Hepatocyte (in vitro differentiated cells): ENCODE measurements at regions not wholly inside any gene's neighbourhood (a gene's known extent, or its start where the extent isn't known, plus 50 kb on each side); places are given as distances from the start of the nearest gene placed in this dataset.

ENCODE experiments used
- DNase-seq: peaks from one replicate; pipeline ENCODE4 v3.0.0-alpha.2; 2016; ENCODE audit warnings: low spot score
- H2AFZ ChIP-seq: fragments of 200-600 bp; sonication (generic); 2 replicates; pipeline ENCODE4 v1.6.0; 2016; ENCODE audit warnings: antibody characterized with exemption, mild to moderate bottlenecking
- H3K27ac ChIP-seq: fragments of 200-600 bp; sonication (generic); 2 replicates; pipeline ENCODE4 v1.5.1; 2016; ENCODE audit warnings: mild to moderate bottlenecking
- H3K27me3 ChIP-seq: fragments of 200-600 bp; sonication (generic); 2 replicates; pipeline ENCODE4 v1.6.1; 2016
- H3K36me3 ChIP-seq: fragments of 200-600 bp; sonication (generic); replicated peaks from 2 replicates; pipeline ENCODE4 v1.5.1; 2016; ENCODE audit warnings: low read depth; ENCODE audit not compliant: insufficient read depth
- H3K4me1 ChIP-seq: fragments of 200-600 bp; sonication (generic); 2 replicates; pipeline ENCODE4 v1.5.1; 2016; ENCODE audit warnings: mild to moderate bottlenecking, moderate library complexity; ENCODE audit not compliant: insufficient read depth
- H3K4me2 ChIP-seq: fragments of 200-600 bp; sonication (generic); 2 replicates; pipeline ENCODE4 v1.6.0; 2016
- H3K4me3 ChIP-seq: fragments of 200-600 bp; sonication (generic); 2 replicates; pipeline ENCODE4 v1.5.1; 2016; ENCODE audit warnings: mild to moderate bottlenecking
- H3K79me2 ChIP-seq: fragments of 200-600 bp; sonication (generic); 2 replicates; pipeline ENCODE4 v1.6.0; 2017; ENCODE audit warnings: mild to moderate bottlenecking
- H3K9me2 ChIP-seq: fragments of 200-600 bp; sonication (generic); replicated peaks from 2 replicates; pipeline ENCODE4 v1.6.0; 2017; ENCODE audit warnings: mild to moderate bottlenecking; ENCODE audit not compliant: insufficient read depth
- H3K9me3 ChIP-seq: fragments of 200-600 bp; sonication (generic); 2 replicates; pipeline ENCODE4 v1.5.1; 2016; ENCODE audit warnings: low read depth, mild to moderate bottlenecking
- H4K20me1 ChIP-seq: fragments of 200-600 bp; sonication (generic); 2 replicates; pipeline ENCODE4 v1.6.0; 2016; ENCODE audit warnings: mild to moderate bottlenecking; ENCODE audit not compliant: insufficient read depth, poor library complexity, severe bottlenecking
- CTCF ChIP-seq: fragments of 200-600 bp; sonication (generic); IDR thresholded peaks from 2 replicates; pipeline ENCODE4 v1.5.1; 2016; ENCODE audit warnings: antibody characterized with exemption, mild to moderate bottlenecking; ENCODE audit not compliant: poor library complexity
- EZH2 ChIP-seq: fragments of 200-600 bp; sonication (generic); IDR thresholded peaks from 2 replicates; pipeline ENCODE4 v1.6.1; 2016; ENCODE audit warnings: antibody characterized with exemption, mild to moderate bottlenecking, borderline replicate concordance
- EZH2phosphoT487 ChIP-seq: fragments of 200-600 bp; sonication (generic); IDR thresholded peaks from one replicate; pipeline ENCODE4 v1.6.1; 2018; ENCODE audit warnings: antibody characterized with exemption, mild to moderate bottlenecking, low read depth, moderate library complexity; ENCODE audit not compliant: unreplicated experiment, severe bottlenecking
- WGBS: methylation state at CpG from one replicate; pipeline ENCODE4 v1.1.6; 2016; ENCODE audit warnings: low lambda C conversion rate; ENCODE audit errors: missing lambda C conversion rate; 5-methylcytosine and 5-hydroxymethylcytosine counted together

- Histone ChIP-seq H3K79me2 (no peaks in the 10 kb centered on the region), H3K9me3 (no peaks in the 10 kb centered on the region), H3K27me3 (peaks cover 6% of the 10 kb centered on the region), H3K4me1 (no peaks in the 10 kb centered on the region), H3K4me2 (no peak overlapping the region), H3K36me3 (no peaks in the 10 kb centered on the region), H3K4me3 (no peak overlapping the region), H2AFZ (no peak overlapping the region), H3K27ac (no peak overlapping the region), H4K20me1 (no peaks in the 10 kb centered on the region), H3K9me2 (no peaks in the 10 kb centered on the region)
- TF ChIP-seq CTCF (no peak), EZH2phosphoT487 (no peak), EZH2 (no peak)
- WGBS, result 82% methylated on average over 2 of the region's 2 CpGs
- no peak for DNase-seq
These were observed 140.1 kb upstream of the MRPS22 start for GRCh38 chr3:139203752-139204151.

- no peak overlapping the region for H3K4me3 ChIP-seq
- H2AFZ ChIP-seq, result no peak overlapping the region
- H3K4me2 ChIP-seq, result no peak overlapping the region
- no peak for TF ChIP-seq EZH2phosphoT487
- peaks cover 10% of the 10 kb centered on the region for H3K27me3 ChIP-seq
- no peaks in the 10 kb centered on the region for H3K36me3 ChIP-seq
- H3K9me2 ChIP-seq, result no peaks in the 10 kb centered on the region
- H3K79me2 ChIP-seq, result no peaks in the 10 kb centered on the region
- 75% methylated on average over 1 of the region's 1 CpG for WGBS
- no peak for DNase-seq
- H3K27ac ChIP-seq, result no peak overlapping the region
- H3K9me3 ChIP-seq, result no peaks in the 10 kb centered on the region
- no peaks in the 10 kb centered on the region for H4K20me1 ChIP-seq
- no peaks in the 10 kb centered on the region for H3K4me1 ChIP-seq
These were observed 139.1 kb upstream of the MRPS22 start for GRCh38 chr3:139204728-139205127.

GRCh38 chr3:139213936-139214335 lies 129.9 kb upstream of the MRPS22 start:
- Histone ChIP-seq H3K27ac (no peak overlapping the region), H3K4me2 (no peak overlapping the region), H2AFZ (no peak overlapping the region), H3K4me1 (no peaks in the 10 kb centered on the region), H3K27me3 (peaks cover 14% of the 10 kb centered on the region), H3K79me2 (no peaks in the 10 kb centered on the region), H3K9me2 (no peaks in the 10 kb centered on the region), H3K4me3 (no peak overlapping the region), H3K36me3 (no peaks in the 10 kb centered on the region), H4K20me1 (no peaks in the 10 kb centered on the region), H3K9me3 (no peaks in the 10 kb centered on the region)
- no peak for DNase-seq
- WGBS, result 66% methylated on average over 5 of the region's 5 CpGs
- TF ChIP-seq EZH2phosphoT487 (no peak), CTCF (no peak), EZH2 (no peak)

- no peak overlapping the region for H2AFZ ChIP-seq
- DNase-seq, result no peak
- no peaks in the 10 kb centered on the region for H3K9me2 ChIP-seq
- no peaks in the 10 kb centered on the region for H3K4me1 ChIP-seq
- H3K27me3 ChIP-seq, result peaks cover 9% of the 10 kb centered on the region
- no peak overlapping the region for H3K4me2 ChIP-seq
- no peaks in the 10 kb centered on the region for H3K36me3 ChIP-seq
- H4K20me1 ChIP-seq, result no peaks in the 10 kb centered on the region
- no peak overlapping the region for H3K27ac ChIP-seq
- TF ChIP-seq CTCF (no peak), EZH2 (no peak), EZH2phosphoT487 (no peak)
- no peaks in the 10 kb centered on the region for H3K9me3 ChIP-seq
- H3K4me3 ChIP-seq, result no peak overlapping the region
- H3K79me2 ChIP-seq, result no peaks in the 10 kb centered on the region
These were observed 126.9 kb upstream of the MRPS22 start for GRCh38 chr3:139216958-139217357.
